Neural progenitor cell (in vitro differentiated cells): ENCODE measurements at regions not wholly inside any gene's neighbourhood (a gene's known extent, or its start where the extent isn't known, plus 50 kb on each side); places are given as distances from the start of the nearest gene placed in this dataset.

Experiments used
- CTCF ChIP-seq: fragments of 200-600 bp; sonication (generic); IDR thresholded peaks from 2 replicates; pipeline ENCODE4 v1.5.1; 2017; ENCODE audit warnings: antibody characterized with exemption, mild to moderate bottlenecking
- EZH2 ChIP-seq: fragments of 200-600 bp; sonication (generic); IDR thresholded peaks from 2 replicates; pipeline ENCODE4 v1.6.1; 2017; ENCODE audit warnings: antibody characterized with exemption, mild to moderate bottlenecking, moderate library complexity
- EZH2phosphoT487 ChIP-seq: fragments of 200-600 bp; sonication (generic); IDR thresholded peaks from 2 replicates; pipeline ENCODE4 v1.6.1; 2017; ENCODE audit warnings: antibody characterized with exemption

DNA sequence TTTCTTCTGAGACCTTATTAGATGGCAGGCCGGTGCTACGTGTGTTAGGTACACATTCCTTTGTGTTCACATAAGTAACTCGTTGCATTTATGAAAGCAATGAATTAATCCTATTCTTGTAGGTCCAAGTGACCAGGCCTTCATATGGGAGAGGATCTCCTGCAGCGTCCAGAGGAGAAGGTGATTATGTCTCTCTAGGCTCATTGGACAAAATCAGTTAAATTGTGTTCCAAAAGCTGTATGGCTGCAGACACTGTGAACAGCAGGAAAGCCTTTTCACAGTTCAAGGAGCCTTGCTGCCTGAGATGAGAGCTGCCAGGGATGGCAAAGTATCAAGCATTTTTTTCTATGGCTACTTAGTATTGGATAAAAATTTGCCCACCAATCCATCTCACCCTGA, 433.1 kb upstream of the FZD8 start:
- TF ChIP-seq CTCF, result no peak
- TF ChIP-seq EZH2phosphoT487, result no peak
- no peak for TF ChIP-seq EZH2
